Tibial nerve (tissue), 4 donors: ENCODE measurements at regions not wholly inside any gene's neighbourhood (a gene's known extent, or its start where the extent isn't known, plus 50 kb on each side); places are given as distances from the start of the nearest gene placed in this dataset.

Source experiments
- DNase-seq, 2 donors: peaks; one replicate each; pipeline ENCODE4 v3.0.0-alpha.2; 2019; ENCODE audit warnings: low spot score in 2 of 2
- H3K27ac ChIP-seq, 4 donors: fragments of 200-600 bp; sonication (generic) in 3 of 4; one replicate each; pipeline ENCODE4 v1.5.1; 2017 to 2019; ENCODE audit warnings: mild to moderate bottlenecking in 1 of 4
- H3K27me3 ChIP-seq, 2 donors: fragments of 200-600 bp; sonication (generic) in 1 of 2; one replicate each; pipeline versions ENCODE4 v1.5.1 to v1.6.0; 2017 to 2019
- H3K36me3 ChIP-seq, 3 donors: fragments of 200-600 bp; sonication (generic); one replicate each; pipeline ENCODE4 v1.5.1; 2018 to 2019
- H3K4me1 ChIP-seq, 4 donors: fragments of 200-600 bp; sonication (generic) in 3 of 4; one replicate each; pipeline ENCODE4 v1.5.1; 2017 to 2019
- H3K4me3 ChIP-seq, 4 donors: fragments of 200-600 bp; sonication (generic) in 3 of 4; one replicate each; pipeline ENCODE4 v1.5.1; 2017 to 2019; ENCODE audit warnings: mild to moderate bottlenecking in 1 of 4, moderate library complexity in 1 of 4
- H3K9me3 ChIP-seq, 4 donors: fragments of 200-600 bp; sonication (generic) in 3 of 4; one replicate each; pipeline ENCODE4 v1.5.1; 2017 to 2019
- CTCF ChIP-seq, 5 experiments: fragments of 200-600 bp in 3 of 5; fragments of 450-650 bp in 2 of 5; sonication (generic) in 3 of 5; IDR thresholded peaks; one replicate each; pipeline ENCODE4 v1.5.1; 2016 to 2019; ENCODE audit warnings: antibody characterized with exemption in 5 of 5, mild to moderate bottlenecking in 3 of 5, moderate library complexity in 2 of 5
- EP300 ChIP-seq, 2 donors: sonication (generic); formaldehyde crosslinking; IDR thresholded peaks; one replicate each; pipeline ENCODE4 v1.6.1; 2017; ENCODE audit warnings: antibody characterized with exemption in 2 of 2, mild to moderate bottlenecking in 1 of 2
- POLR2A ChIP-seq, 2 donors: fragments of 450-650 bp; IDR thresholded peaks; one replicate each; pipeline ENCODE4 v1.6.1; 2017; ENCODE audit warnings: antibody characterized with exemption in 2 of 2, mild to moderate bottlenecking in 2 of 2, moderate library complexity in 2 of 2
- WGBS, 2 donors: methylation state at CpG; one replicate each; pipeline ENCODE4 v1.1.5; 2018; 5-methylcytosine and 5-hydroxymethylcytosine counted together

GRCh38 chr11:31967404-31968130, 123.3 kb upstream of the RCN1 start:
- H3K9me3 ChIP-seq: no peaks in the 10 kb centered on the region
- TF ChIP-seq CTCF (IDR thresholded peaks at IDR 0.05): no peak
- no peak for TF ChIP-seq EP300 (IDR thresholded peaks at IDR 0.05)
- TF ChIP-seq POLR2A (IDR thresholded peaks at IDR 0.05): no peak
- H3K4me3 ChIP-seq: no peak overlapping the region

DNA sequence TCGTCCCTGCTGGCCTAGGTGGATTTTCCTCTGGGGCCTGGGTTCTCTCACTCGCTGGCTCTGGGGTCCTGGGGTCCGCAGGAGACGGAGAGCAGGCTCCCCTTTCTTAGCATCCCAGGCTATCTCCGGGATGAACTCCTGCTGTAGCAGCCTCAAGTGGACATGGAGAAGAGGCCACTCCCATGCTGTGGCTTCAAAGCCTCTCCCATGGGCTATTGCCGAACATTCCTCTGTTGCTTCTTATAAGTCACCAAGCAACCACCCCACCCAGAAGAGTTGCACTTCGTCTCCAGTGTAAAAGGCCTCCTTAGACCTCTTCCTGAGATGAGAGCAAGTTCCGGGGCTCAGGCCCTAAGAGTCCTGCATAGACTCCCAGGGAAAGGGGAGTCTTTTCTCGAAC, 124.0 kb upstream of the RCN1 start:
- Histone ChIP-seq H3K9me3 (no peaks in the 10 kb centered on the region), H3K27me3 (no peaks in the 10 kb centered on the region), H3K36me3 (no peaks in the 10 kb centered on the region), H3K27ac (no peak overlapping the region), H3K4me1 (no peaks in the 10 kb centered on the region), H3K4me3 (no peak overlapping the region)
- DNase-seq: no peak
- no peak for TF ChIP-seq POLR2A (IDR thresholded peaks at IDR 0.05)
- TF ChIP-seq EP300 (IDR thresholded peaks at IDR 0.05): no peak
- 69 to 70% methylated on average over 9 of the region's 9 CpGs for WGBS, 2 donors

More at GRCh38 chr11:31967404-31968130, 123.3 kb upstream of the RCN1 start:
- Histone ChIP-seq H3K4me1 (no peaks in the 10 kb centered on the region), H3K27me3 (no peaks in the 10 kb centered on the region), H3K27ac (no peak overlapping the region), H3K36me3 (no peaks in the 10 kb centered on the region)
- DNase-seq: no peak
- WGBS, 2 donors: 73 to 80% methylated on average over 7 of the region's 7 CpGs

- 57 to 62% methylated on average over 3 of the region's 3 CpGs for WGBS, 2 donors
These were observed 126.7 kb upstream of the RCN1 start for GRCh38 chr11:31964181-31964580.

DNA sequence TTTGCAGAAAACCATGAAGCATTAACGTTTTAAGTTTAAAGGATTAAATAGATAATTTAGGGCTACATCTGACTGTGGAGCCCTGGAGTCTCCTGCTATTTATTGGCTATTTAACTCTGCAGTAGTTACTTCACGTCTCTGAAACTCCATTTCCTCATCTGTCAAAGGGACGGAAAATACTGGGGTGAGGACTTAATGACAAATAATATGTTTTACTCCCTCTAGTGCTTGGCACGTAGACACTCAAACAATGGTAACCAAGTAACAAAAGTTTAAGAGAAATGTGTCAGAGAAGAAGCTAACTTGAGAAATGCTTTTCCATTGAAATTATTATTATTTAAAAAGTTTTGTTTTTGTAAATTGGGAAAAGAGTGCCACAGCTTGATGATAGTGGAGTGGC, 130.7 kb upstream of the RCN1 start:
- H3K9me3 ChIP-seq: no peaks in the 10 kb centered on the region
- no peak for DNase-seq
- no peaks in the 10 kb centered on the region for H3K27me3 ChIP-seq
- 52 to 64% methylated on average over 4 of the region's 4 CpGs for WGBS, 2 donors
- no peaks in the 10 kb centered on the region for H3K4me1 ChIP-seq
- no peak for TF ChIP-seq CTCF (IDR thresholded peaks at IDR 0.05)
- TF ChIP-seq EP300 (IDR thresholded peaks at IDR 0.05): no peak
- TF ChIP-seq POLR2A (IDR thresholded peaks at IDR 0.05): no peak
- H3K4me3 ChIP-seq: no peak overlapping the region
- H3K27ac ChIP-seq: no peak overlapping the region
- no peaks in the 10 kb centered on the region for H3K36me3 ChIP-seq

More at GRCh38 chr11:31964181-31964580, 126.7 kb upstream of the RCN1 start:
- no peak for DNase-seq
- H3K4me1 ChIP-seq: no peaks in the 10 kb centered on the region
- no peaks in the 10 kb centered on the region for H3K9me3 ChIP-seq
- no peak for TF ChIP-seq EP300 (IDR thresholded peaks at IDR 0.05)
- TF ChIP-seq CTCF (IDR thresholded peaks at IDR 0.05): no peak
- H3K4me3 ChIP-seq: no peak overlapping the region
- no peaks in the 10 kb centered on the region for H3K27me3 ChIP-seq
- H3K27ac ChIP-seq: no peak overlapping the region
- no peaks in the 10 kb centered on the region for H3K36me3 ChIP-seq

DNA sequence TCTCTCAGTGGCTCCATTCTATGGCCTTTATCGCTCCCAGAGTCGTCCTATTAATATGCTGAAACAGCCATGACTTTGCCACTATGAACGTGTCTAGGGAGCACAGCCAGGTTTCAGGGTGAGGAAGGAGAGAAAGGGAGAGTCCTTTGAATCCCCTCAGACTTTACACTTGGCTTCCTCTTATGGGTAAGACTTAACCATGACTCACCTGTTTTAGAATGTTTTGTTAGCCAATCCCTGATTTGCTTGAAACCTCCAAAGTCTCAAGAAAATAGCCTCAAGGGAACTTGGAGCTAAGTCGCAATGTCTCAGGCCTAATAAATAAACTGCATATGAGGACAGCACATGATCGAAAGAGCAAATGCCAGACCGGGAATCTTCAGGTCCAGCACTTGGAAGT, 131.2 kb upstream of the RCN1 start:
- Histone ChIP-seq H3K4me1 (no peaks in the 10 kb centered on the region), H3K4me3 (no peak overlapping the region), H3K9me3 (no peaks in the 10 kb centered on the region), H3K27ac (no peak overlapping the region), H3K27me3 (no peaks in the 10 kb centered on the region), H3K36me3 (no peaks in the 10 kb centered on the region)
- no peak for TF ChIP-seq POLR2A (IDR thresholded peaks at IDR 0.05)
- no peak for TF ChIP-seq EP300 (IDR thresholded peaks at IDR 0.05)
- TF ChIP-seq CTCF (IDR thresholded peaks at IDR 0.05): no peak
- DNase-seq: no peak
- 66 to 70% methylated on average over 6 of the region's 6 CpGs for WGBS, 2 donors
